GM21423 (cell line): ENCODE measurements at regions not wholly inside any gene's neighbourhood (a gene's known extent, or its start where the extent isn't known, plus 50 kb on each side); places are given as distances from the start of the nearest gene placed in this dataset.

Experiments used
- ATAC-seq: cut with Tn5 transposase; IDR thresholded peaks from one replicate; pipeline ENCODE4 v1.9.1; 2021; ENCODE audit warnings: mild to moderate bottlenecking, moderate library complexity; ENCODE audit not compliant: unreplicated experiment

DNA sequence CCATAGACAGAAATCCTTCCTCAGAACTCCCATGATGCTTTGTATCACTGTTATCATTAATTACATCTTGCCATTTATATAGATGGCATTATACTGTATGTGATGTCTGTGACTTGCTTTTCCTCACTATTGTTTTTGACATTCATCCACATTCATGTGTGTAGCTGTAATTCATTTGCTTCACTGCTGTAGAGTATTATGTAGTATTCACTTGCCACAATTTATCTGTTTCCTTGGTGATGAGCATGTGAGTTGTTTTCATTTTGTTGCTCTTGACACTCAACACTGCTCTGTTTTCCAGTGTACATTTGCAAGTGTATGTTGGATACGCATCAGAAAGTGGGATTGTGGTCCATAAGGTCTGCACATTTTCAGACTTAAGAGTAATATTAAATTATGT lies 328.6 kb upstream of the C11orf87 start:
- no peak for ATAC-seq

DNA sequence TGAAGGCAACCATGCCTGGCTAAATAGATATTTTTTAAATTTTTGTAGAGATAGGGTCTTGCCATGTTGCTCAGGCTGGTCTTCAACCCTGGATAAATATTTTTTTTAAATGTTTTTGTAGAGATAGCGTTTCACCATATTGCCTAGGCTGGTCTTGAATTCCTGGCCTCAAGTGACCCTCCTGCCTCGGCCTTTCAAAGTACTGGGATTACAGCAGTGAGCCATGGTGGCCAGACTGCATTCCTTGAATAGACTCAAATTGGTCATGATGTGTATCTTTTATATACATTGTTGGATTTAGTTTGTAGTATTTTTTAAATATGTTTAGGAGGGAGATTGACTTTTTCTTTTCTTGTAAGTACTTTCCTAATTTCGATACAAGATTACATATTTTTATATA lies 325.7 kb upstream of the C11orf87 start:
- ATAC-seq, result no peak

DNA sequence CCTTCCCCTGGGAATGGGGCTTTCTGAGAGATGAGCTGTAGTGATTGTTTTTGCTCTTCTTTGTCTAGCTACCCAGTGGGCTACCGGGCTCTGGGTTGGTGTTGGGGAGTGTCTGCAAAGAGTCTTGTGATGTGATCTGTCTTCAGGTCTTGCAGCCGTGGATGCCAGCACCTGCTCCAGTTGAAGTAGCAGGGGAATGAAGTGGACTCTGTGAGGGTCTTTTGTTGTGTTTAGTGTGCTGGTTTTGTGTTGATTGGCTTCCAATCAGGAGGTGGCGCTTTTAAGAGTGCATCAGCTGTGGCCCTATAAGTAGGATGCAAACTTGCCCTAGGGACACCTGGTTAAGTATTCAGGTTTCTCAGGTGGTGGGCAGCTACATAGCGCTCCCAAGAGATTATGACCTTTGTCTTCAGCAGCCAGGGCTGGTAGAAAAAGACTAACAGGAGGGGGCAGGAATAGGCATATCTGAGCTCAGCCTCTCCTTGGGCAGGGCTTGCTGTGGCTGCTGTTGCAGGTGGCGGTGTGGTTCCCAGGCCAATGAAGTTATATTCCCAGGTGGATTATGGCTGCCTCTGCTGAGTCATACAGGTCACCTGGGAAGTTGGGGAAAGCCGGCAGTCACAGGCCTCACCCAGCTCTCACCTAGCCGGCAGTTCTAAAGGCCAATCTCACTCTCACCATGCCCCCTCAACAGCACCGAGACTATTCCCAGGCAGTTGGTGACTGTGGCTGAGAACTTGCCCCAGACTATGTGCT lies 315.7 kb upstream of the C11orf87 start:
- no peak for ATAC-seq

DNA sequence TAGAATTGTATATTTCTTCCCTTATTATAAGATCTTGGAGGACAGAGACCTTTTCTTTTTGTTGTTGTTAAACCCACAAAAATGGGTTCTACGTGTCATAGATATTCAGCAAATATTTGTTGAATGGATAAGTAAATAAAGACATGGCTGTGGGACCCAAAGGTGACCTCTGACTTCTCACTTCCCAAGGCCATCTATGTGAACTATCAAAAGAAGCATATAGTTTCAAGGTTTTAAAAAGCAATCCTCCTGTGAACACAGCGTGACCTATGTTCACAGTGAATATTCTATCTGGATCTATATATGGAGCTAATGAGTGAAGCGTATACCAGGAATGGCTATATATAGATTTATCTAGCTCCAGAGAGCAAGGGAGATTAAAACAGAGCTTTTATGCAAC lies 312.8 kb upstream of the C11orf87 start:
- no peak for ATAC-seq

DNA sequence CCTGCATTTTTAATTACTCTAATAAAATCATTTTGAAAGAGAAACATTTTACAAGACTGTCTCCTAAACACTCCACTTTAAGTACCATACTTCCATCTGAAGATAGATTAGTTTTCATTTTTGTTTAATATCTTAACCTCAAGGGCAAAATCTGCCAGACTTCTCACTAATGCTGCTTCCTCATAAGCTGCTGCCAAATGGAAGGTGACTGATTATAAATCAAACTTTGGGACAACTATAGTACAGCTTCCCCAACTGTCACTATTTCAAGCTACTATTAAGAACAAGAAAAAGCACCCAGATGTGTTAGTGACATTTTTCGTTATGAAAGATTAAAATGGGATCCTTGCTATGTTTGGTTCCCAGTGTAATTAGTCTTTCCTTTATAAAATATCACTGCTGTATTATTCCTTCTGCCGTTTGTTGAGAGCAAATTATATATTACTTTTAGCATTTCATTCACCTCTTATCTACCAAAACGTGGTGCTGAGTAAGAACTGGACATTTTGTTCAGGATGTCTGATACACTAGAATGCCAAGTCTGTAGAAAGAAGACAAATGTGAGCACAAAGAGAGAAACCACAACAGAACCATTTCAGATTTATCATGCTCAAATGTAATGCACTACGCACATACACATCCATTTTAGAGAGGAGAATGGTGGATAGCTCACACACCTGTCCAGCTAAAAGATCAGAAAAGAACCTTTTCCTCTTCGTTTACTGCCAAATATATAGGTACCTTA lies 312.2 kb upstream of the C11orf87 start:
- ATAC-seq, result no peak

DNA sequence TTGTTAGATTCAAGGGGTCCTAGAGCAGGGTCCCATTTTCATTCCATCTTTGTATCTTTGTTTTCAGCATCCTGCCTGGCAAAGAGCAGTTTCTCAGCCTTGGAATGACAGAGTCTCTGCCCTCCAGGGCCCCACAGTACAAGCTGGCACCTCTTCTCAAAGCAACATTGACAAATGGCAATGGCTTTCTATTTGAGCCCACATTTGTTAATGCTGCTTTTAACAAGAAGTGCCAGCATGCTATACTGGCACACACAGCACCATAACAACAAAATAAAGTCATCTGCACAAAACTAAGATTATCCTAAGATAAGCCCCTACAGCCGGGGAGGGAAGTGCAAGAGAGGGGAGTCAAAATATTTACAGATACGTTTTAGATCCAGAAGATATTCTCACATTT lies 309.7 kb upstream of the C11orf87 start:
- ATAC-seq, result no peak

DNA sequence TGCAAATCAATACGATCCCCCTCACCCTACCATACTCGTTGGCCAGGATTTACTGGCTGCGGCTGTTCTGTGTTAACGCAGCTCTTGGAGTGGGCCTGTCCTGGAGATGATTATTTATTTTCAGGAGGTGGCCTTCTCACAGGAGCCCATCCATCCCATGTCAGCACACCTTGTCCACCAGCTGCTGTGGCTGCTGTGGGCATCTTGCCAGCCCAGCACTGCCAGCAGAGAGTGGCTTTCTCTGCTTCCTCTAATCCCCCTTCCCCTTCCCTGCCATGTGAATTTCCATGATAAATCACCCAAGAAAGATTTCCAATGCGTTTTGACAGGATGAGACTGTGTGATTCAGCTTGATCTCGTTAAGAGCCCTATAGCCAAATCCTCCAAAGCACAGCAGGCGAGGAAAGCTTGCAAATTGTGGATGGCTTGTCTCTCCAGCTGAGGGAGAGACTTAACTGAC lies 309.1 kb upstream of the C11orf87 start:
- ATAC-seq, result no peak

DNA sequence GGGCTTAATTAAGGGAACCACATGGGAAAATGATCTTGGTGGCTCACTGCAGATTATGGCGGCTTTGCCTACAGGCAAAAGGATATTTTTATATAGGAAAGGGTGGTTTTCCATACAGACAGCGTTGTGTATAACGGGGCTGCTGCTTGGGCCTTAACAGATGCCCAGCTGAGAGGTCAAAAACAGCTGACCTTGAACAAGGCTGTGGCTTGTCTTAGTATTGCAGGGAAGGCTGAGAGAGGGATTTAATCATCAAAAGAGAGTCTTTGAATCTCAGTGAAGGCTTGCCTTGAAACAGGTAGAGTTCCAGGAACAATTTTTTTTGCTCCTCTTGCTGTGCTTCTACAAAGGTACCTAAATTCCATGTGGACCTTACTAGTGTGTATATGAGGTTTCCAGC lies 301.6 kb upstream of the C11orf87 start:
- no peak for ATAC-seq

DNA sequence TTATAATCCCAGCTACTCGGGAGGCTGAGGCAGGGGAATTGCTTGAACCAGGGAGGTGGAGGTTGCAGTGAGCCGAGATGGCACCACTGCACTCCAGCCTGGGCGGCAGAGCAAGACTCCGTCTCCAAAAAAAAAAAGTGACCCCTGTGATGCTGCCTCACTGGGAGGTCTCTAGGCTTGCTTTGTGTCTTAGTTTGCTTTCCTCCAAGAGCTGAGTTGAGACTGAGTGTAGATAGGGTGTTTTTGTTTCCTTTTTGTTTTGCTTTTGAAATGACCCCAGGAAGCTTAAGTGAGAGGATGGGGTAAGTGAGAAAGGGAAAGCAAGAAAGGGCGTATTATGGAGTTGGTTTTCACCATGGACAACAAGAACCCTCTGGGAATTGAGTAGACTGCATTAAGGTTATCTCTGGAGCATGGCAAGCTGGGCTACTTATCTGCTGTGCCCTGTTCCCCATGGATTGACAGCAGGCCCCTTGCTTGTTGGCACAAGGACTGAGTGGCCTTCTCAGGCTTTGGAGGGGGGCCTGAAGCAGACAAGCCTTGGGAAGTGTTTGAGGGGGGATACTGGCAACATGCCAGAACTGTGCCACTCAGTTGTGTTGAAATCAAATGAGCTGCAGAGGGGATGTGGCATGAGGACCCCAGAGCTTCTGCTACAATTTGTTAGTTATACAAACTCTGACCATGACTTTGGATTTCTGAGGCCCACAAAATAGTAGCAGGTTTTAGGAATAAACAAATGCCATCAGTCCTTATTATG lies 300.6 kb upstream of the C11orf87 start:
- no peak for ATAC-seq

DNA sequence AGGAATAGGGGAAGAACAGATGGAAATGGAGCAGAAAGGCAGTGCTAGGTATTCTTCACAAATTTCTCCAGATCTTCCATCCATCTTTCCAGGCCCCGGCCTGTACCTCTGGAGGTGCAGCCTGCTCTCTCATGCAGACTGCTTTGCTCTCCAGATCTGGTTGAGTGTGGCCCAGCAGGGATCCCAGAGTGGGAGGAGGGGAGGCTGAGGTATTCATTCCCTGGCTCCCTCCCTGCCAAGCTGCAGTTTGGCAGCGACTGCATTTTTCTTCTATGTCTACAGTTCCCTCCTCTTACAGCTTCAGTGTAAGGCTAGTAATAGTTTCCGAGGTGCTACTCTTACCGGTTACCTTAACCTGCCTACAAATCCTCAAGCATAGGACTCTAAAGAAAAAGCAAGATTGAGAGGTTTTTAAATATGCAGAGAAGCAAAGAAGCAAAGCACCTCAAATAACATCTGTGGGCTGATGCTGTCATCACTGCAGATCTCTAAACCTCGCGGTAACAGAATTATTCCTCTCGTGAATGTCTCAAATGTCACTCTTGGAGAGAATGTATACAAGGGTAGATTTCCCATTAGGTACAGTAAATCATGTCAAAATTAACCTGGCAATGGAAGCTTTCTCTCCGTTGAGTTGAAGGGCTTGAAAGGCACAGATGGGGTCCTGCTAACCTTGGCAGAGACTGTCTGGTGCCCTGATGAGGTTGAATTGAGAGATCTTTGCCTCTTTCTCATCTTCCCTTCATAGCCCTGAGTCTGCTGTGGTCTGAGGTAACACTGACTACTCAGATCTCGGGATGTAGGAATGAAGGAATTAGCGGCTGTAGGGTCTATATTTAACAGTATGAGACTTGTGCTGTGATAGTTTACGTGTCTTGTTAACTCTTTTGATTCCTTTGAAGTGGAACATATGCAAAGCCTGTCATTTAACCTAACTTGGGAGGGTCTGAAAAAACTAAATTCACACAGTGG lies 297.9 kb upstream of the C11orf87 start:
- no peak for ATAC-seq

DNA sequence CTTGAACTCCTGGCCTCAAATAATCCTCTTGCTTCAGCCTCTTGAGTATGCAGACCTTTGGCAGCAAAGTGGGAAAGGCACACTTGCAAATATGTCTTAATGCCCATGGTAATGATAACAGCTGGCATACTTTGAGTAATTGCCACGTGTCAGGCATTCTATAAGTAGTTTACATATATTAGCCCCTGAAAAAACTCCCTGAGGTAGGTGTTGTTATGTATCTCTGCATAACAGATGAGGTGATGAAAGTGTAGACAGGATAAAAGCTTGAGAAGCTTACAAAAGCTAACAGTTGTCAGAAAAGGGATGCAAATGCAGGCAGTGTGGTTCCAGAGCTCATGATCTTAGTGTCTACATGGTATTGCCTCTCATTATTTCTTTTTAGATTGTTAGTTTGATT lies 291.1 kb upstream of the C11orf87 start:
- ATAC-seq, result no peak

DNA sequence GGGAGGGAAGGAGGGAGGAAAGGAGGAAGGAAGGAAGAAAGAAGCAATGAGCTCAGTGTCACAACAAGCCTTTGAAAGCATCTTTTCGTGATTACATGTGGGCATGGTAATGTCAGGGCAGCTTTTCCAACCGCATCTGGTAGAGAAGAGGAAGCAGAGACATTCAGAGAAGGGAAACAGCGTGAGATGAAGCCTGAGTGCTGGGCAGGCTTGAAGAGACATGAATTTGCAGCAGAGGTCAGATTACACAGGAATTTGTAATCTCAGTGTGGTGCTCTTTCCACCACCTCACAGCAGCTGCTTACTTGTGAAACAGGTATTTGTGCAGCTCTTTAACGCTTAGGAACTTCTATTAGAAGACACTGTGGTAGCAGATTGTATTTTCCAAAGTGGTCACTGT lies 289.5 kb upstream of the C11orf87 start:
- ATAC-seq, result no peak

DNA sequence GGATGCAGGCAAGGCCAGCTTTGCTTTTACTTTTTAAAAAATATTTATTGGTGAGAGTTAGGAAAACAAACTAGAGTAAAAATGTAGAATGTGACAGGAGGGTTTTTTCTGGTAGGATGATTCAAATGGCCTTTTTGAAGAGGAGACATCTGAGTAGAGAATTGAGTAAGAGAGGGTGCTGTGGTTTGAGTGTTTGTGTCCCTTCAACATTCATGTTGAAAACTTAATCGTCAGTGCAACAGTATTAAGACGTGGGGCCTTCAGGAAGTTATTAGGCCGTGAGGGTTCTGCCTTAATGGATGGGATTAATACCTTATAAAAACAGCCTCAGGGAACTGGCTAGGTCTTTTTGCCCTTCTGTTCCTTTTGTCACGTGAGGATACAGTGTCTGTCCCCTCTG lies 288.8 kb upstream of the C11orf87 start:
- ATAC-seq, result no peak

DNA sequence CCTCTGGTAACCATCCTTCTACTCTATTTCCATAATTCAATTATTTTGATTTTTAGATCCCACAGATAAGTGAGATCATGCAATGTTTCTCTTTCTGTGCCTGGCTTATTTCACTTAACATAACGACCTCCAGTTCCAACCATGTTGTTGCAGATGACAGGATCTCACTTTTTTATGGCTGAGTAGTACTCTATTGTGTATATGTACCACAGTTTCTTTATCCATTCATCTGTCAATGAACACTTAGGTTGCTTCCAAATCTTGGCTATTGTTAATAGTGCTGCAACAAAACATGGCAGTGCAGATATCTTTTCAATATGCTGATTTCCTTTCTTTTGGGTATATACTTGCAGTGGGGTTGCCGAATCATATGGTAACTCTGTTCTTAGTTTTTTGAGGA lies 286.4 kb upstream of the C11orf87 start:
- no peak for ATAC-seq

DNA sequence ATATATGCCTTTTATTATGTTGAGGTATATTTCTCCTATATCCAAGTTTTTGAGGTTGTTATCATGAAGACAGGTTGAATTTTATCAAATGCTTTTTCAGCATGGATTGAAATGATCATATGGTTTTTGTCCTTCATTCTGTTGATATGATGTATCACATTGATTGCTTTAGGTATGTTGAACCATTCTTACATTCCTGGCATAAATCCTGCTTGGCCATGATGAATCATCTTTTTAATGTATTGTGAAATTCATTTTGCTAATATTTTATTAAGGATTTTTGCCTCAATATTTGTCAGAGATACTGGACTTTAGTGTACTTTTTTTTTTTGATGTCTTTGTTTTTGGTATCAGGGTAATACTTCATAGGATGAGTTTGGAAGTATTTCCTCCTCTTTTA lies 283.8 kb upstream of the C11orf87 start:
- ATAC-seq, result no peak

DNA sequence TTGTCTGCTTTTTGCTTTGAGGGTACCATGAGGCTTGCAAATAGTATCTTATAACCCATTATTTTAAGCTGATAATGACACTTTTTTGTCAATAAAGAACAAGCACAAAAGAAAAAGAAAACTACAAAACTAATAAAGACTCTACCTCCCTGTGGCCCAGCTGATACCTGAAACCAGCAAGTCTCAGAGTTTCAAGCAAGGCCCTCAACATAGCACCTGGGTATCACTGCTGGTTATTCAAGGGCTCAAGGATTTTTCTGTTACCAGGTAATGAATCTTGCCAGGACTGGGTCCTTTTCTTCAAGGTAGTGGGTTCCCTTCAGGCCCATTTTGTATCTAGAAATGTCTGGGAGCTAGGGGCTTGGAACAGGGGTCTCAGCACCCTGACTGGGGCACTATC lies 281.6 kb upstream of the C11orf87 start:
- ATAC-seq, result no peak

DNA sequence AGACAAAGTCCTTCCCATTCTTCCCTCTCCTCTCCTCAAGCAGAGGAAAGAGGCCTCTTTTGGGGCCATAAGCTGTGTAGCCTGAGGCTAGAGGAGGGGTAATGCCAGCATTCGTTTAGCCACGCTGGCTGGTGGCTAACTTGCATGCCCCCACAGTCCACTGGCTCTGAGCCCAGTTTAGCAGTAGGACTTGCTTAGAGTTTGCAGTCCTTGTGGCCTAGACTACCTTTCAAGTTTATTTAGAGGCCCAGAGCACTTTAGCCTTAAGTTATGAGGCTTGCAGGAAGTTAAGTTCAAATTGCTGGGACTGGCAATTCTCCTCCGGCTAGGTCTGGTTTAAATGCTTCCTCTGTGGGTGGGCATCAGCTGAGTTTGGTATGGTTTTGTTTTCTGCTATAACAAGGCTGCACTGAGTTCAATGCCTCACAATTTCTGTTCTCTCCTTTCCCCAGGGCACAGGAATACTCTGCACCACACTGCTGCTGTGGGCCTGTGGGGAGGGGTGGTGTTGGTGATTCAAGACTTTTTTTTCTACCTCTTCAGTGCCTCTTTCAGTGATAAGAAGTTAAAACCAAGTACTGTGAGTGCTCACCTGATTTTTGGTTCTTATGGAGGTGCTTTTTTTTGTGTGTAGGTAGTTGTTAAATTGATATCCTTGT lies 281.0 kb upstream of the C11orf87 start:
- no peak for ATAC-seq

DNA sequence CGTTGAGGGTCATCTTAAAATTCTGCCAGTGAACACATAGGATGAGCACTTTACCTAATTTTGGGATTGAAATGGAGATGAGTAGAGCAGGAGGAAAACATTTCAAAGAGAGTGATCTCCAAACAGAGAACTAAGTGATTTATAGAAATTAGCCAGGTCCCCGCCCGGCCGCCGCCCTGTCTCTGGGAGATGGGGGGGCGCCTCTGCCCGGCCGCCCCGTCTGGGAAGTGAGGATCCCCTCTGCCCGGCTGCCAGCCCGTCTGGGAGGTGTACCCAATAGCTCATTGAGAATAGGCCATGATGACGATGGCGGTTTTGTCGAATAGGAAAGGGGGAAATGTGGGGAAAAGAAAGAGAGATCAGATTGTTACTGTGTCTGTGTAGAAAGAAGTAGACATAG lies 276.7 kb upstream of the C11orf87 start:
- no peak for ATAC-seq

DNA sequence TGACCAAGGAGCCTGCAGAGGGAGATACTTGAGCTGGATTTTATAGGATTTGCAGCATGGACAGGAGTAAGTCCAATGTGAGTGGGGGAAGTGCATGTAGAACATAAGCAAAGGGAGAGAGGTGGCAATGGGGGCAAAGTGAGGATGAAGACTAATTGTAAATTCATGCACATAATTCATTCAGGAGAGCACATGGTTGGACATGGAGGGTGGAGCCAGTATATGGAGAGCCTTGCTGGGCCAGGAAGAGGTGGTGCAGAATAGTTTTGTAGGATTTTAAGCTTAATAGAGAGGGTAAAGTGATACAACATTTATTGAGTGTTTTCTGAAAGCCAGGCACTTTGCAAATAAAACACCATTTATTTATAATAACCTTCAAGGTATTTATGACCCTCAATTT lies 274.3 kb upstream of the C11orf87 start:
- no peak for ATAC-seq

DNA sequence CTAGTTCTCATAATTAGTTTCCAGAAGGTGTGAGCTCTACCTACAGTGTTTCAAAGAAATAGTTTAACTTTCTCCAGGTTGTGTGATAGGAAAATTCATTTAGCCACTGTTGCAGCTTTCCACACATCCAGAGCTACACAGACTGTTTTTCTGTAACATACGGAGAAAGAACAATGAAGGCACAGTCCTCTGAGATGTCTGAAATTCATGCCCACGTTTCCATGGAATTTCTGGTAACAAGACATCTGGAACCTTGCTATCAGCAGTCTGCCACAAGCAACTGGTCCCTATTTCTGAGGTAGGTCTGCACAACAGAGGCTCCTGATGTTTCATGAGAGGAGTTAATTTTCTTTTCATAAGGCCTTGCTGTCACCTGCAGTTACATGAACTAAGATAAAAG lies 273.3 kb upstream of the C11orf87 start:
- ATAC-seq, result no peak
